ENCODE measurements at regions not wholly inside any gene's neighbourhood (a gene's known extent, or its start where the extent isn't known, plus 50 kb on each side); places are given as distances from the start of the nearest gene placed in this dataset.

DNA sequence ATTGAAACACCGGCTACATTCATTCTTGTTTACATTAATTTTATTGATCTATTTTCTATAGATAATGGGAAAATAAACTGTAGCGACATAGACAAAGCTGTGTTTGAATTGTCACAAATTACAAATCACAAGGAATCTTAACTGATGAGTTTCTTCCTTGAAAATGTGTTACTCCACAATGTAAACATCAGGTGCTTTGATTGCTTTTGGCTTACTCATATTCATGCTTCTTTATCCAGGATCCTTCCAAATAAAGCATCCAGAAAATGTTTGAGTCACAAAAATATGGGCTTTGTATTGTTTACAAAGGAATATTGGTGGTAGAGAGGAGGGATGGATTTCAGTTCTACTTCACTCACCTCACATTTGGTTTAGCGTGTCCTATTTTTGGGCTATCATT is 64.0 kb downstream of the BMP2 start:
- DNase-seq, result no peak

DNA sequence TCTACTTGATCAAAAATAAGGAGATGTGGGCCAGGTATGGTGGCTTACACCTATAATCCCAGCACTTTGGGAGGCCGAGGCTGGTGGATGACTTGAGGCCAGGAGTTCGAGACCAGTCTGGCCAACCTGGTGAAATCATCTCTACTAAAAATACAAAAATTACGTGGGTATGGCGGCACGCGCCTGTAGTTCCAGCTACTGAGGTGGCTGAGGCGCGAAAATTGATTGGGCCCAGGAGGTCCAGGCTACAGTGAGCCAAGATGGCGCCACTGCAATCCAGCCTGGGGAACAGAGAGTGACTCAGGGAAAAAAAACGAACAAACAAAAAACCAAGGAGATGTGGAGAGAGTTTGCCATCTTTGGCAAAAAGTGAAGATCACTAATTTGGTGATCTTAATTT is 65.3 kb downstream of the BMP2 start:
- no peak for DNase-seq

DNA sequence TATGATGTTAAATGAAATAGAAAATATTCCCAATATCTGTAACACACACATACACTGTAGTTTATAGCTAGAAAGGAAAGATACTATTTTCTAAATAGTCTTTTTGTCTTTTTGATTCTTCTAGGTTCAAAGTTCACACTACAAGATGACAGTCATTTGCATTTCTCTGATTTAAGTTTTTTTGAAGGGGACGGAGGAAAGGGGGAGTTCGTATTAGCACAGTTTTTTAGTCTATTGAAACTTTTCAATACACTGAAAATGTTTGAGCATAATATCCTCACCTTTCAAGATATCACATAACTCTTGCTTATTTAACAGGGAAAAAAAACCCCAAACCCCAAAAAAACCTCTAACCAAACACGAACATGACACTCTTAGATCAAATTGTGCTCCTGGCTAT is 68.1 kb downstream of the BMP2 start:
- no peak for DNase-seq

DNA sequence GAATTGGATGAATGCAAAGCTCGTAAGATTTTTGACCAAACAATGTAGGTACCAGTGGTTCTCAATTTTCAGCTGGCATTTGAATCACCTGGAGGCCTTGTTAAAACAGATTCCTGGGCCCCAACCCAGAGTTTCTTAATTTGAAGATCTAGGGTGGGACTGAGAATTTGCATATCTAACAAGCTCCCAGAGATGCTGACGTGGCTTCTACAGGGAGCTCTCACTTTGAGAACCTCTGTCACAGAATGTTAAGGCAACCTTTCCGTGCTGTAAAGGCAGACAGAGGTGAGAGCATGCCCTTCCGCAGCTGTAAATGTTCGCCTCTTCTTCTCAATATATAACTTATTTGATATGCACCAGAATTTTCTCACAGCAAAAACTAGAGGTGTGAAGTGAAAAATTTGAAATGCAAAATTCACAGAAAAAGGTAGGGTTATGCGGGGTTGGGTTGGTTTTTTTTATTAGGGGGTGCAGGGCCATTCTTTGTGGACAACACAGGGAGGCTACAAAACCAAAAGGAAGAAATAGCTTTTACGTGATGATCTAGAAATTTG is 69.4 kb downstream of the BMP2 start:
- DNase-seq, result no peak

DNA sequence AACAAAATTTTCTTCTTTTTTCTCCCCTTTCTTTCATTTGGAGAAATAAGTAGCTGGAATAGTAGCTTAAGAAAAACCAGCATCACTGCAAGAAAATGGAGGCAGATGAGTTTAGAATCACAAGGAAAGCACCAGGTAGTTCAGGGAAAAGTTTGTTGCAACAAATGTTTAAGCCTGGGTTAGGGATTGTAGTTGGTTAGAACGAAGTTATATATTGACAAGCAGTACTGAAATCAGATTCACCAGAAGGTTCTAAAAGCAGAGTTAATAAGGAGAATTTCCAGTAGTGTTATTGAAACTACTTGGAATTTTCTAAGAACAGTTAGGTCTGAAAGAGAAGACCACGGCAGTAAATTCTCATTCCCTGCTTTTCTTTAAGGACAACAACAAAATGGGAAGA is 70.2 kb downstream of the BMP2 start:
- DNase-seq, result no peak

DNA sequence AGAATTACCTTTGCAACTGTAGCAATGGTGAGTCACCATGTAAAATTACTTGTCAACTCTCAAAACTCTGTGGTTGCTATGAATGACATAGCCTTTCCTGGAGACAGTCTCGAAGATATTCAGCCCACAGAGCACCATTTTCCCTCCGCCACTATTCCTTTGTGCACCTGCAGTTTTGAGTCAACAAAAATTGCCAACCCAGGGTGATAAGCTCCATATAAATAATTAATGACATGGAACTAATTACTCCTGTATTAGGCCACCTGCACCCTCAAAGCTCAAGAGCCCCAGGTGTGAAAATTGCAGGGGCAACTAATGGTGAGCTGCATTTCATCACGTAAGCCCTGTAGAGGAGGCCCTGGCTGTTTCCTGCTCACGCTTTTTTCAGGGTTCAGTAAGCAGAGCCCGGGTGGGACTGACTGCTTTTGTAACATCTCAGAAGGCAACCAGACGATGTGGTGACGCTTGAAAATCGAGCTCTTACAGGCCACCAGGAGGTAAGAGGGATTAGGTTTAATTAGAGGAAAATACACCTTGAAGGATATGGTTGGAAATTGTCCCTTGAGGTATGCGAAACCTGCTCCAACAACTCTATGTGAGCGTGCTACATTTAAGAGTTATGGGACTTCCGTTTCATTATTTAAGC is 70.8 kb downstream of the BMP2 start:
- DNase-seq, result no peak

DNA sequence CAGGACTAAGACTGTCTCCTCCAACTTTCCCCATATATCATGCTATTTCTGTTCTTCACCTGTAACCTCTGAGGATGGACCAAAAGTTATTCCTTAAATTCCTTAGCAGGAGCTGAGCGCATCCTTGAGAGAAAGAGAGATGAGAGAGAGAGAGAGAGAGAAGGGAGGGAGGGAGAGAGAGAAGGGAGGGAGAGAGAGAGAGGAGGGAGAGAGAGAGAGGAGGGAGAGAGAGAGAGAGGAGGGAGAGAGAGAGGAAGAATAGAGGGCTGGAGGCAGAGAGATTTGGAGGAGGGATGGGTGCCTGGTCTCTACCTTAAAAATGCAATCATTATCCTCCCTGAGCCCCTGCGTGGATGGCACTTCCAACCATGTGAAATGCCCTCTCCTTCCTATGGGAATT is 73.6 kb downstream of the BMP2 start:
- DNase-seq, result no peak

DNA sequence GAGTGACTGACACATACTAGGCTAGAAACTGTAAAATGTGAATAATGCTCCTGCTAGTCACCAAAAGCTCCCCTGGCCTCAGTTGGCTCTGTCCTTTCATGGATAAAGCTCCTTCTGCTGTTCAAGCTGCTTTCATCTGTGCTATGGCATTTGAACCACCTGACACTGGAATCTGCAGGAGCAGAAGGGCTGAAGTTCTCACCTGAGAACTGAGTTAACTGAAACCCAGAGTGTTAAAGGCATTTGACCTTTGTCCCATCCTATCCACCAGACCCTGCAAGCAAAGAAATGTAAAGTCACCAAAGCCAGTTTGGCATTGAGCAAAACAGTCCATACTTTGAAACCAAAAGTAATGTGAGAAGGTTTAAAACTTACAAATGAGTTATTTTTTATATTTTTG is 77.7 kb downstream of the BMP2 start:
- DNase-seq, result no peak

DNA sequence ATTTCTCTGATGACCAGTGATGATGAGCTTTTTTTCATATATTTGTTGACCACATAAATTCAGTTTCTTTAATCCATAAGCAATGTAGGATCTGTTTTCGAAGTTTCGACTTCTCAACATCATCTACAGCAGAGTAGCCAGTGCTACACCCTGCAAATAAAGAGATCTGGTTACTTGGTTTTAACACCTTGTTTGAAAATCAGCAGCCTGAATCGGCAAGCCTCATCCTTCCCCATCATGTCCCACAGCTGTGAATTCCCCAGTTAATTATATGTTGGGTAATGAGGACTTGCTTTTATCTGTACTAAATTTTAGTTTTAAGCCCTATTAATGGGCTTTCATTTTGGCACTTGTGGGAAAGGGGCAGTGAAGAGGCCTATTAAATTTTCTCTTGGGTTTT is 80.6 kb downstream of the BMP2 start:
- DNase-seq, result no peak

DNA sequence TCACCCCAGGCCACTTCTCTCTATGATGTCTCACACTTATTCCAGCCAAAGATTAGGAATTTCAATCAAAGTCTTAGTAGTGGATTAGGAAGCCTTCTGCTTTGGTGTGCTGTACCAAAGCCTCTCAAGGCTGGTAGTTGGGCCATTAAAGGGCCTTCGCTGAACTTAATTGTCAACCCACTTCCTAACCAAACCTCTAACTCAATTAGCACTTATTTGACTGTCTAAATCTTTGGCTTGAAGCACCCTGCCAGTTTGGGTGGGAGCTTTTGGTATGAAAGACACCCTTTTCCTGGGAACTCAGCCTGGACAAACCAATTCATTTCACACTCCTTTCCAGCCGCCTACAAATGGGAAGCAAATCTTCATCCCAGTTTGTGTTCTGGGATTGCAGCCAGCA is 81.5 kb downstream of the BMP2 start:
- DNase-seq, result no peak

DNA sequence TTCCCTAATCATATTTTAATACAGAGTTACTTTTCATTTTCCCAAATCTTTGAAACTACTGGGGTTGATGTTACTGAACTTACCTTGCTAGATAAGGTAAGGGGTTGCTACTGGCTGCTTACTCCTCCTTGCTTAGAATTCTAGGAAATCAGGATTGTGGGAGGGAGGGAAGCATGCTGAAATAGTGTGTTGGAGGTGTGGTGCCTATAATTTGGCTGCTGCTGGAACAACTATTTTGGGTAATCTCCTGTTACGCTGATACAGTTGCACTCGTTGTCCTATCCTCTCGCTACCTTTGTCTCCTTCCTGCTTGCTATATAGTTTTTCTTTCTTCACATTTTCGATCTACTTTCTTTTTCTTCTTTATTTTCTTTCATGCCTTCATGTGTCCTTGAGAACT is 83.7 kb downstream of the BMP2 start:
- no peak for DNase-seq

DNA sequence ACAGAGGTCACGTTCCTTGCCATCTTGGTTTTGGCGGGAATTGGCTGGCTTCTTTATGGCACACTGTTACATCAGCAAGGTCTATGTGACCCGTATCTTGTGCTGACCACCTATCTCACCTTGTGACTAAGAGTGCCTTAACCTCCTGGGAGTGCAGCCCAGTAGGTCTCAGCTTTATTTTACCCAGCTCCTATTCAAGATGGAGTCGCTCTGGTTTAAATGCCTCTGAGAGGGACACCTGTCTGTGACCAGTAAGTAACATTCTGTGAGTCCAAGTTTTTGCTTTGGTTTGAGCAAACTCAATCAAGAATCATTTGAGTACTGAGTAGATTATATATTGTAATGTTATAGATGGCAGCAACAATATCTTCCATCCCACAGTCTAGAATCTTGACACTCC is 85.0 kb downstream of the BMP2 start:
- DNase-seq, result no peak

DNA sequence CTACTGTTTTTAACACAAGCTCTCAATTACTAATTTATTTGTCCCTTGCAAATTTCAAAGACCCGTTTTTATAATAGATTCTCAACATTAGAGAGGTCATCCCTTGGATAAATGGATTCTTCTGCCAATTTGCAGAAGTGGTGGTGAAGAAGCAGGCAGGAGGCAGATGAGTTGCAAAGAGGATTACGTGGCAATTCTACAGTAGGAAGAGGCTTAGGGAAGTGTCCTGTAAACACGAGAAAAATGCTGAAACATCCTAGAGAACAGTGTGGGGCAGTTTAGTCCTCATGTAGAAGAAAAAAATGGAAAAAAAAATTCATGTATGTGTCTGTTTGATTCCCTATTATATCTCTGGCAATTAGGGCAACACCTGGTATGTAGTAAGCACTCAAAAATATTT is 87.6 kb downstream of the BMP2 start:
- no peak for DNase-seq

DNA sequence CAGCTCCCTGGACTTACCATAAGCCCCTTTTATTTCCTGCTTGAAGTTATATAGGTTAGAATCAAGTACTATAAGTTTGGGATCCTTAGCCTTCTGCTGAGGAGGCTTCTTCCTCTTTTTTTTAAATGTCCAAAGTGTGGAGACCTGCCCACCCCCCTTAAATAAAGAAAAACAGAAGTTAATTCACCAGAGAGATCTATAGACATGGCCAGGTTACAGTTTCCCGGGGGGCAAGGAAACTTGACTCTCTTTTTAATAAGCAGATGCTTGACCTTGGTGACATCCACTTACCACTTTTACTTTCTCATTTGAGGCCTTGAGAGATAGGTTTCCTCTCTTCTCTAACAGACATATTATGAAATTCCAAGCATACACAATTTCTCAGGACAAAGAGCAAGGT is 88.3 kb downstream of the BMP2 start:
- DNase-seq, result no peak

DNA sequence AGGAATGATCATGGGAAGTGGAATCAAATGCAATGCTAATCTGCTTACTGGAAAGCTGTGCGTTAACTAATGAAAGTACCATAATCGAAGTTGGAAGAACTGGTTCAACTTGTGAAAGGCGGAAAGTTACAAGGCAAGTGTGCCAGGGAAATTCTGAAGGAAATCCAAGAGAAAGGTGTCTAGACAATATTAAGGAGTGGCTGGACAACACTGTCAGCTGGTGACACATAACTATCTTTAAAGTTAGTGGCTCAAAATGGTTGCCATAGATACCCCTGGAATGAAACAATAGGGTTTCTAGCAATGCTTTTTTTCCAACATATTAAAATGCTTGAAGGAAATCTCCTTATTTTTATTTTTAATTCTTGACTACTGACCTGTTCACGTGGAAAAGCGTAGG is 90.4 kb downstream of the BMP2 start:
- DNase-seq, result no peak

DNA sequence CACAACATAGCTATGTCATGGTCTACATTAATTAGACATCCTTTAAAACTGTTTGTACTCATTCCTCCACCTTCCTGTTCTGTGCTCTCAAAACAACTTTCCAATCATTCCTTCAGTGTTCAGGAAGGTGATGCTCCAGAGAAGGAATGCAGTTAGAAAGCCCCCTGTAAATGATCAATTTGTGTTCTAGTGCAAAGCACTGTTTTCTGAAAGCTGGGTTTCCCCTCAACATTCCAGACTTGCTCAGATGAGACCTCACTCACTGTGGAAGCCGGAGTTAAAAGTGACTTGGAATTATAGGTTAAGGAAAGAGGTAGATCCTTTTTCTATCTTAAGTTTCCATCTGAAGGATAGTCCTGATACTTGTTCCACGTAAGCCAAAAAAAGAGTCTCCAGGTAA is 95.9 kb downstream of the BMP2 start:
- no peak for DNase-seq

DNA sequence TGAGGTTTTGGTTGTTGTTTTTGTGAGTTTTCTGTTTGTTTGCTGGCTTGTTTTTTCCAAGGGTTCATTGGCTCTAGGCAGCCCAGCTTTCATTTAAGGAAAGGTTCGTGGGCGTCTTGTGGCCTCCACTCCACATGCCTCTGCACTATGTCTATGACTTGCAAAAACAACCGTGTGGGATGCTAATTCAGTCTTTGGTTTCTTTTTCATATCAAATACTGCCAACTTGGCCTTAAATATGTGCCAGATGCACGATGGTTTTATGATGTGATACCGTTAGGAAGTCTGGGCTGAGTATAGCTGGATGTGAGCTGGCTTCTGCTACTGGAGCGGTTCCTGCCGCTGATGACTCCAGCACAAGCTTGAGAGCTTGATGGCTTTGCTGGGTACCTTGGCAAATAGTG is 96.3 kb downstream of the BMP2 start:
- no peak for DNase-seq

DNA sequence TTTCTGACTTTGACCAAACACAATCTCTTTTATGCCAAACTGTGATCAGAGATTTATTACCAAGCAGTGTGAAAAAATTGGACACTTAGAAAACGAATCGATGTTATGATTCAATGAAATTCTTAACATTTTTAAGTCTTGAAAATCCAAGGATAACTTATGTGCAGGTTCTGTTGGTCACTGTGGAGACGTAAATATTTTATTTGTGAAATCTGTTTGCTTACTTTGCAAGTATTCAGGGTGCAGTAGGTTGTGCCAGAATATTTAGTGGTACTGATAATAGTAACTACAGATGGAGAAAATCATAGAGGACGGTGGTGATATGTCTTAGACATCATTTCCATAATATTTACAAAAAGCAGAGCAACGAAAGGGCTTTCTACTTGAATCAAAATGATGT is 97.3 kb downstream of the BMP2 start:
- DNase-seq, result no peak

DNA sequence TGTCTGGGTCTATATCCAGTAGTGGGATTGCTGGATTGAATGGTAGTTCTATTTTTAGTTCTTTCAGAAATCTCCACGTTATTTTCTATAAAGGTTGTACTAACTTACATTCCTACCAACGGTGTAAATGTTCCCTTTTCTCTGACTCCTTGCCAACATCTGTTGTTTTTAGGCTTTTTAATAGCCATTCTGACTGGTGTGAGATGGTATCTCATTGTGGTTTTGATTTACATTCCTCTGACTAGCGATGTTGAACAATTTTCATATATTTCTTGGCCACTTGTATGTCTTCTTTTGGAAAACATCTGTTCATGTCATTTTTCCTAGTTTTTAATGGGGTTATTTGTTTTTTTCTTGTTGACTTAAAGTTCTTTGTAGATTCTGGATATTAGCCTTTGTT is 99.3 kb downstream of the BMP2 start:
- no peak for DNase-seq

DNA sequence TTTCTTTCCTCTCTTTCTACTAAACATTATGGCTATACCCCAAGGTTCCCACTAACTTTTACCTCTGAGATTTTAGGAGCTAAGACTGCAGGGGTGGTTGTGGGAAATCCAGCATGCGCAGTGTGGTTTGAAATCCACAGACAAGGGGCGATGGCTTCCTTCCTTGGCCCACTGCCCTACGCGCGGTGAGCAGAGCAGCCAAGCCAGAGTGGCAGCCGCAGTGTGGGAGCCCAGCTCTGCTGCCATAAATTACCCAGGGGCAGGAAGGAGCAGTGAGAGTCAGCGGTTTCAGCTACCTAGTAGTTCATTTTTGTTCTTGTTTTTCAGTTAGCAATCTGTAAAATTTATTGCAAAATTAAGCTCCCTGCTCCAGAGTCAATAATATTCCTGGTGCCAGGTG is 101.4 kb downstream of the BMP2 start:
- DNase-seq, result no peak

DNA sequence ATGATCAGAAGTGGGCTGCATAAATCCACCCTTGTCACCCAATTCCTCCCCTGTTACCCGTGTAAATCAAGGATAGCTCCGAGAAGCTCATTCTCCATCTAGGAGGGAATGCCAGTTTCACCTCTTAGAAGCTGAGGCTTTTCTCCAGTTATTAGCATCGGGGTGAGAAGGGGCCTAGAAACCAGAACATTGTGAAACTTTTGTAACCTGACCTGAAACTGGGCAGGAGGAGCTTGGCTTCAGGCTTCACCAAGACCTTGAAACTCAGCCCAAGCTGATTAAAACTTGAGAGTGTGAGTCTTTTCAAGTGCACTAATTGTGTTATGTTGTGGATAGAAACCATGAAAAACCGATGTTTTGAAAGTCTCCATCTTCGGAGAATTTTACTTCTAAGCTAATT is 103.1 kb downstream of the BMP2 start:
- DNase-seq, result no peak

DNA sequence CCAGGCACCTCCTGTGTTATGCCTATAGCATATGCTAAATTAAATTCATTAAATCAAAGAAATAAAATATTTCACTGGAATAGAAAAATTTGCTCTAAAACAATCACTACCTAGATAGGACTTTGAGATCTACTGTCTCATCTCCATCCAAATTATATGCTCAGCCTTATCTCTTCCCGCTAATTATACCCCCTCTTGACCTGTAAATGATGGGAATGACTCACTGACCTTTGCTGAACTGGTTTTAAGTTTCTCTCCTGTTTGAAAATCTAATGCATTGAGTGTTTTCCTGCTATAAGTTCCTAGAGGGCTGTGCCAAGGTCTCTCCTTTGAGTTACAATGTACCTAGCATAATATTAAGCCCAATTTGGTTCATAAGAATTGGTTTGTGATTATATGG is 110.1 kb downstream of the BMP2 start:
- no peak for DNase-seq

DNA sequence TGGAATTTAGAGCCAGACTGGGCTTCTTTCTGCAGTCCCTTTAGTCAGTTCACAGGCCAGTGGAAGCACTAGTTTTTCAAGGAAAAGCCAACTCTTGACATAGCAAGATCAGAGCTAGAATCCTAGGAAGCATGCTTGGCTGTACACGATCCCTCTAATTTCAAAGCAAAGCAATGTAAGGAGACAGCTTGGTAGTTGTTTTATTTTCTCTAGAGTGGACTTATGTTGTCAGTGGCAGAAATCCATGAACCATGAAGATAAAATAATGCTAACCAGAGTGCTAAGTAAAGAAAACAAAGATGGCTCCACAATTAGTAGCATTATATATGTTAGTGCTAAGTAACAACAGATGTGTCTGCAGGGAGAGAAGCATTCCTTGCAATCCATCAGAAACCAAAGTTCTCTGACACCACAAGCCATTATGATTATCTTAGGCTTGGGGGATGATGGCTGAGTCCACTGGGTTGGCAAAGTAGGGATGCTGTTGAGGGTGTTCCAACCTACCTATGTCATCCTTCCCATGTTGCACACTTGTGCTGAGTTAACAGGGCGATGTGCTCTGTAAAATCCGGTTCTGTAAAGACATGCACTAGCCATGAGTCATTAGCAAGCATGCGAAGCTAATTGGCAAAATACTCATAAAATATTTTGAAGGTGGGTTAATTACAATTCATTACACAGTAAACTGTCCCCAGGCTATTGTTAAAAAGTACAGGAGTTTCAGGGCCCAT is 115.2 kb downstream of the BMP2 start:
- DNase-seq, result peak; percentile 22

DNA sequence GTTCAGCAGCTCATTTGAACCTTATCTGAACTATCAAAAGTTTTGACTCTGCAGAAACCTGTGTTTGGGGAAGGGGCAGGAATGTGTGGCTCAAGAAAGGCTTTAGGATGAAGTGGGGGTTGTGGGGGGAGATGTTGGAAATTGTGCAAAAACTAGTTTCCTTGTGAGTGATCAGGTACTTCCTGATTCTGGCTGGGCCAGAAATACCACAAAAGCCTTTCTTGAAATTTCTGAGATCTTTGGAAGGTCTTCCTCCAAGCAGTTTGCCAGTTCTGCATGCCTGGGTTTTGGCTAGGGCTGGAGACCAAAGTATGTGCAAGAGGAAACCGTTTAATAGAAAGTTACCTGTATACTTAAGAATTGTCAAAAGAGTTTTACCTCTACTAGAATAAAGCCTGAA is 116.6 kb downstream of the BMP2 start:
- DNase-seq, result no peak
